ENCODE measurements at regions not wholly inside any gene's neighbourhood (a gene's known extent, or its start where the extent isn't known, plus 50 kb on each side); places are given as distances from the start of the nearest gene placed in this dataset.
A peak's percentile ranks its signal among the peaks of the same experiment; 100 is the strongest.

- peaks cover 3 to 4% of the 10 kb centered on the region in 2 donors for H3K4me1 Mint-ChIP-seq
- H3K36me3 Mint-ChIP-seq, result peaks cover 2 to 11% of the 10 kb centered on the region in 2 donors
- H3K9me3 Mint-ChIP-seq, result peaks cover 10 to 12% of the 10 kb centered on the region in 2 donors
- H3K4me3 Mint-ChIP-seq, result peak overlapping the region; percentile 67 to 69
- no peak overlapping the region for H3K27ac Mint-ChIP-seq
- ATAC-seq (replicated peaks), result peak; percentile 87 to 94
- peak; percentile 39 for DNase-seq
- H3K27me3 Mint-ChIP-seq, result peaks cover 6 to 10% of the 10 kb centered on the region in 2 donors
Observed at GRCh38 chr19:46546194-46546896, 50.7 kb upstream of the PNMA8B start.

GRCh38 chr19:46550684-46551083 is 50.4 kb upstream of the CALM3 start:
- Mint-ChIP-seq H3K4me1 (peaks cover 3 to 4% of the 10 kb centered on the region in 2 donors), H3K27ac (no peak overlapping the region), H3K4me3 (no peak overlapping the region), H3K27me3 (peaks cover 8 to 27% of the 10 kb centered on the region in 2 donors), H3K36me3 (peaks cover 5 to 12% of the 10 kb centered on the region in 2 donors), H3K9me3 (peaks cover 10 to 13% of the 10 kb centered on the region in 2 donors)
- no peak for ATAC-seq (replicated peaks)
- DNase-seq, result no peak

GRCh38 chr19:46551164-46551563 is 50.0 kb upstream of the CALM3 start:
- Mint-ChIP-seq H3K4me3 (no peak overlapping the region), H3K9me3 (peaks cover 10 to 13% of the 10 kb centered on the region in 2 donors), H3K4me1 (peaks cover 3 to 4% of the 10 kb centered on the region in 2 donors), H3K36me3 (peaks cover 5 to 12% of the 10 kb centered on the region in 2 donors), H3K27me3 (peaks cover 8 to 27% of the 10 kb centered on the region in 2 donors), H3K27ac (no peak overlapping the region)
- DNase-seq, result no peak
- no peak for ATAC-seq (replicated peaks)

Data from stimulated activated naive B cell treated with anti-CD40 and anti-IgM and Interleukin-4, amounts not matched to agents 10 μg/mL and 1 μg/mL and 100 μg/mL, for 72 hours (primary cell).